ENCODE measurements at regions not wholly inside any gene's neighbourhood (a gene's known extent, or its start where the extent isn't known, plus 50 kb on each side); places are given as distances from the start of the nearest gene placed in this dataset.

DNA sequence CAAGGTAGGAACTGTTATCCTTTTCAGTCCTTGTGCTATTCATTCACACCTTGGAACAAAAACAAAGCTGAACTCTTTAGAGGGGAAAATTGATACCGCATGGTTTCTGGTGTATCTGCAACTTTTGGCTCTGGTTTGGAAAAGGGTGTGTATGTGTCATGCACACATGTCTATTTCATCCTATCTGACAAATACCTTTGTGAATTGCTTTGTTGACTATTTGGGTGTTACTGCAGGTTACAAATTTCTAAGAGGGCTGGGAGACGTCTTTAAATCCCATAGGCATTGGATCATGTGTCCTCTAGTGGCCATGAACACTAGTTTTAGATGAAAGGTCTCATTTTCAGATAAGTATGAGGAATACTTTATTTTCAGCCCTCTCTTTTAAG is 59.9 kb upstream of the IFNG-AS1 start:
- H3K4me3 Mint-ChIP-seq: no peak overlapping the region
- no peaks in the 10 kb centered on the region for H3K4me1 Mint-ChIP-seq (ENCODE audit: low read depth)
- no peaks in the 10 kb centered on the region for H3K36me3 Mint-ChIP-seq (ENCODE audit: low read depth)
- no peaks in the 10 kb centered on the region for H3K27me3 Mint-ChIP-seq
- H3K27ac Mint-ChIP-seq: no peak overlapping the region
- no peaks in the 10 kb centered on the region for H3K9me3 Mint-ChIP-seq

DNA sequence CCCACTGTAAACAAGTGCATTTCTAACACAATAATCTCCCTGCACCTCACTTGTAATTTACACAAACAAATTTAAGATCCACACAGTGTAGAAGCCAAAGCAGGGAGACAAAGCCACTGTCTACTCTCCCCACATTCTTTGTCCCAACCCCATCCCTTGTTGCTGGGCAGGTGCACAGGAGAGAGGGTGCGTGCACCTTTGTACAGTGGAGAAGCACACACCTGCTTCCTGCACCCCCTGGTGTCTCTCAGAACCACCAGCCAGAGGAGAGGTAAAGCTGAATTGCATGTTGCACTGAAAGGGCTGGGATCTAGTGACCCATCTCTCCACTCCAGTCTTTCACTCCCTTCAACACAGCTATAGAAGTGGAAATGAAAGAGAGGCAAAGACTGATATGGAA is 51.4 kb upstream of the IFNG-AS1 start:
- H3K36me3 Mint-ChIP-seq (ENCODE audit: low read depth): no peaks in the 10 kb centered on the region
- no peaks in the 10 kb centered on the region for H3K4me1 Mint-ChIP-seq (ENCODE audit: low read depth)
- H3K4me3 Mint-ChIP-seq: no peak overlapping the region
- H3K27me3 Mint-ChIP-seq: peaks cover 3% of the 10 kb centered on the region
- H3K9me3 Mint-ChIP-seq: no peaks in the 10 kb centered on the region
- no peak overlapping the region for H3K27ac Mint-ChIP-seq
